GM18511 (cell line): ENCODE measurements at regions not wholly inside any gene's neighbourhood (a gene's known extent, or its start where the extent isn't known, plus 50 kb on each side); places are given as distances from the start of the nearest gene placed in this dataset.

Source experiments
- ATAC-seq: cut with Tn5 transposase; IDR thresholded peaks from one replicate; pipeline ENCODE4 v1.9.1; 2021; ENCODE audit warnings: mild to moderate bottlenecking, moderate library complexity; ENCODE audit not compliant: unreplicated experiment

GRCh38 chr10:29694121-29694520 lies 59.4 kb upstream of the SVIL start:
- no peak for ATAC-seq

DNA sequence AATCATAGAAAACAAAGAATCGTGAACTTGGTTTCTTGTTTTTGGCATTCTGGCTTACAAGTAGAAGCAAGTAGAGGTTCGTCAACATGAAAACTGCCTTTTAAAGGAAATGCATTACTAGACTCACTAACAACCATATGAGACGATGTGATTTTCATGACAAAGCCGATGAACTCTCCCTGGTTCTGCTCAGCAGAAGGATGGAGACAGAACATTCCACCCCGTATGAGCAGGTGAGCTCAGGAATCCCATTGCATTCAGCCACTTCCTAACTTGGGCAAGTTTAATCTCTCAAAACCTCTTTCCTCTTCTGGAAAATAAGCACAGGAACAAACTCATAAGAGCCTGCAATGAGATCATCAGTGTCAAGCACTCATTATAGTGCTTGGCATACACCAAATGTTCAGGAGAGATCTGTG lies 57.4 kb upstream of the SVIL start:
- ATAC-seq = no peak

GRCh38 chr10:29691564-29692072 lies 56.8 kb upstream of the SVIL start:
- no peak for ATAC-seq

DNA sequence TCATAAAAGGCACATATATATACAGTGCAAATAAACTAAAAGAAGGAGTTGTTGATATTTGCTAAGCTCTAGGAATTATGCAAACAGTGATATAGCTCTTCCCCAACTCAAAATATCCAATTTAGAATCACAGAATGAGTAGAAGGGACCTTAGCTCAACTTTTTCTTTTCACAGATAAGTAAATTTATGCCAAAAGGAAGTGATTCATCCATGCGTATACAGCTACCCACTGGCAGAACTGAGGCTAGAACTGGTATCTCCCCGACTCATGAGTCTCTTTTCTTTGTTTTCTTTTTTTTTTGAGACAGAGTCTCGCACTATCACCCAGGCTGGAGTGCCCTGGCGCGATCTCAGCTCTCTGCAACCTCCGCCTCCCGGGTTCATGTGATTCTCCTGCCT lies 54.2 kb upstream of the SVIL start:
- no peak for ATAC-seq

DNA sequence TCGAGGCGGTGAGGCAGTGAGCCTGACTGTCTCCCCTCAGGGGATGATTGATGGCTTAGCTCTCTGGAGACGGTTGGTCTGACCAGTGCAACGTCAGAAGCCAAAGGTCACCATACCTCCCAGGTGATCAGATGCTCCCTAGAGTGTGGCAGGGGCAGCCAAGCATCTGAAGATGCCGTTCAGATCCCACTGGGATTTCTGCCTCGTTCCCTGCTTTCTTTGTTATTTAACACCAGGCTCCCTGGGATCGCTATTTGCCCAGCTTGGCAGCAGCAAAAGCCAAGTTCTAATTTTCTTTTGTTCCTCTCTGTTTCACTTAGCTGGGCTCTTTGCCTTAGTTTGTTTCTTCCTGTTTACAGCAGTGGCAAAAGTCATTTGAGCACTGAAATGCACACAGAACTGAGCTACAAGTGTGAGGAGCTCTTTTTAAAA lies 53.5 kb upstream of the SVIL start:
- ATAC-seq = no peak

DNA sequence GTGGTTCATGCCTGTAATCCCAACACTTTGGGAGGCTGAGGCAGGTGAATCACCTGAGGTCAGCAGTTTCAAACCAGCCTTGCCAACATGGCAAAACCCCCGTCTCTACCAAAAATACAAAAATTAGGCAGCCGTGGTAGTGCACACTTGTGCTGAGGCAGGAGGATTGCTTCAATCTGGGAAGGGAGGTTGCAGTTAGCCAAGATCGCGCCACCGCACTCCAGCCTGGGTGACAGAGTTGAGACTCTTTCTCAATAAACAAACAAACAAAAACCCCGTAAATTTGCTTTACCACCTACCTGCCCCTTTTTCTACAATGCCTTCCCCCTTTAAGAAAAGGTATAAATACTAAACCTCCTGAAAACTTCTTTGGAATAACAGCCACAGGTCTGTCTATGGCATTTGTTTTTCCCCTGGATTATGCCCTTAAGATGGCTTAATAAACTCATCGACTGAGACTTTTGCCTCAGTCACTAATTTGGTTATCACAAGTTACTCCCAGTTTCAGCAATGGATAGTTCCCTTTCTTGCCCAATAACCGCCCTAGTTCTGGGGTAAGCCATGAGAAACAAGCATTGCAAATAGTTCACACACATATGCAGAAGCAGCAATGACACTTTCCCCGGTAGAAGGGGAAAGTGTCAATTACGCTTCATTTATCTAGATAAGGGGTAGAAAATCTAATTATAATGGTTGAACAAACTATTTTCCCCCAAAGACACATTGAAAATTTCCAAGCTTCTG lies 52.8 kb upstream of the SVIL start:
- ATAC-seq = no peak

DNA sequence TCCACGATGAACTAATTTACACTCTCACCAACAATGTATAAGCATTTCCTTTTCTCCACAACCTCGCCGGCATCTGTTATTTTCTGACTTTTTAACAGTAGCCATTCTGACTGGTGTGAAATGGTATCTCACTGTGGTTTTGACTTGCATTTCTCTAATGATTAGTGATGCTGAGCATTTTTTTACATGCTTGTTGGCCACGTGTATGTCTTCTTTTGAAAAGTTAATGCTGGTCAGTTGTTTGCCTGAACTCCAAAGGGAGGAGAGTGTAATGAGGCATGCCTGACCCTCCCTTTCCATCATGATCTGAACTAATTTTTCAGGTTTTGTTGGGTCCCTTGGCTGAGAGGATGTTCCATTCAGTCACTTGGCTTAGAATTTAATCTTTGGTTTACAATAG lies 50.7 kb upstream of the SVIL start:
- ATAC-seq = no peak
